Panc1 (cell line): ENCODE measurements at regions not wholly inside any gene's neighbourhood (a gene's known extent, or its start where the extent isn't known, plus 50 kb on each side); places are given as distances from the start of the nearest gene placed in this dataset.

ENCODE experiments used
- ATAC-seq: fragments of 200-7000 bp; cut with Tn5 transposase; 2 replicates; pipeline ENCODE4 v1.9.1; 2020; ENCODE audit warnings: mild to moderate bottlenecking, moderate library complexity
- BruUV-seq: library from RNA; stranded (reverse); fragments of 400-500 nt; replicated peaks from 2 replicates; lab custom pipeline; 2021; lab: Mats Ljungman, UMichigan
- CTCF ChIA-PET: fragments of 300-600 bp; sonication (Branson Sonifier 250); formaldehyde crosslinking; loops from one replicate; lab custom pipeline; 2022; ENCODE audit warnings: antibody characterized with exemption; lab: Charles Lee
- POLR2A ChIA-PET: fragments of 300-600 bp; sonication (Branson Sonifier 250); formaldehyde crosslinking; loops from one replicate; lab custom pipeline; 2022; ENCODE audit warnings: antibody characterized with exemption; lab: Charles Lee
- DNase-seq: peaks from one replicate; pipeline ENCODE4 v3.0.0-alpha.2; 2010; ENCODE audit warnings: low read depth, low spot score
- H3K27ac ChIP-seq: 2 replicates; pipeline ENCODE4 v1.5.1; 2011; ENCODE audit warnings: mild to moderate bottlenecking, low read length, inconsistent platforms
- H3K27me3 ChIP-seq: fragments of 200-500 bp; sonication (Bioruptor generic); 2 replicates; pipeline ENCODE4 v1.6.0; 2014; ENCODE audit warnings: low read length, inconsistent platforms; ENCODE audit not compliant: control insufficient read depth, insufficient read depth
- H3K36me3 ChIP-seq: fragments of 200-500 bp; sonication (Bioruptor generic); 2 replicates; pipeline ENCODE4 v1.5.1; 2014; ENCODE audit warnings: inconsistent platforms, mild to moderate bottlenecking, low read length, moderate library complexity; ENCODE audit not compliant: control insufficient read depth, insufficient read depth
- H3K4me1 ChIP-seq: 2 replicates; pipeline ENCODE4 v1.5.1; 2011; ENCODE audit warnings: inconsistent platforms, mild to moderate bottlenecking, low read length, moderate library complexity; ENCODE audit not compliant: control insufficient read depth, insufficient read depth
- H3K4me3 ChIP-seq, 2 experiments: 2 replicates each; pipeline ENCODE4 v1.5.1; 2011 to 2012; ENCODE audit warnings: low read depth in 2 of 2, low read length in 2 of 2, mild to moderate bottlenecking in 2 of 2, inconsistent platforms in 1 of 2, moderate library complexity in 1 of 2
- H3K9me3 ChIP-seq: fragments of 200-500 bp; sonication (Bioruptor generic); 2 replicates; pipeline ENCODE4 v1.5.1; 2014; ENCODE audit warnings: low read depth, mild to moderate bottlenecking, inconsistent platforms, low read length, moderate library complexity; ENCODE audit not compliant: control insufficient read depth, insufficient read depth
- POLR2AphosphoS5 ChIP-seq: IDR thresholded peaks from 2 replicates; pipeline ENCODE4 v1.6.1; 2012; ENCODE audit warnings: mild to moderate bottlenecking, low read depth, low read length, moderate library complexity
- SIN3A ChIP-seq: IDR thresholded peaks from 2 replicates; pipeline ENCODE4 v1.6.1; 2012; ENCODE audit warnings: low read depth, mild to moderate bottlenecking, low read length, moderate library complexity, borderline replicate concordance; ENCODE audit not compliant: insufficient read depth
- TCF7L2 ChIP-seq: IDR thresholded peaks from 2 replicates; pipeline ENCODE4 v1.6.1; 2011; ENCODE audit warnings: mild to moderate bottlenecking, low read depth, low read length, inconsistent platforms
- in situ Hi-C: cut with HindIII; loops from 2 replicates; pipeline ENCODE4 v1.10.0; 2016; ENCODE audit warnings: low sequenced_read_pairs, low pct_unique_long_range_greater_than_20kb
- intact Hi-C: fragments of 100-400 bp; cut with micrococcal nuclease; formaldehyde crosslinking; loops from one replicate; pipeline ENCODE4 v1.10.0; 2022; ENCODE audit not compliant: unreplicated experiment
- TF ChIP-seq, protein P1 (sequence below): fragments of 450-650 bp; IDR thresholded peaks from 2 replicates; pipeline ENCODE4 v1.5.1; 2017; ENCODE audit warnings: mild to moderate bottlenecking
- TF ChIP-seq, protein P2 (sequence below), 2 experiments: IDR thresholded peaks; 2 replicates each; pipeline ENCODE4 v1.6.1; 2011 to 2012; ENCODE audit warnings: low read depth in 2 of 2, control low read depth in 1 of 2, low read length in 1 of 2, mild to moderate bottlenecking in 1 of 2, moderate library complexity in 1 of 2; ENCODE audit not compliant: insufficient read depth in 1 of 2

- Histone ChIP-seq H3K4me3 (no peak overlapping the region), H3K4me1 (no peaks in the 10 kb centered on the region), H3K27me3 (no peaks in the 10 kb centered on the region), H3K27ac (no peak overlapping the region), H3K9me3 (no peaks in the 10 kb centered on the region), H3K36me3 (no peaks in the 10 kb centered on the region)
- ATAC-seq (no peak), DNase-seq (no peak)
- ChIA-PET CTCF (no interaction called here), POLR2A (no interaction called here)
- TF ChIP-seq, protein P1, sequence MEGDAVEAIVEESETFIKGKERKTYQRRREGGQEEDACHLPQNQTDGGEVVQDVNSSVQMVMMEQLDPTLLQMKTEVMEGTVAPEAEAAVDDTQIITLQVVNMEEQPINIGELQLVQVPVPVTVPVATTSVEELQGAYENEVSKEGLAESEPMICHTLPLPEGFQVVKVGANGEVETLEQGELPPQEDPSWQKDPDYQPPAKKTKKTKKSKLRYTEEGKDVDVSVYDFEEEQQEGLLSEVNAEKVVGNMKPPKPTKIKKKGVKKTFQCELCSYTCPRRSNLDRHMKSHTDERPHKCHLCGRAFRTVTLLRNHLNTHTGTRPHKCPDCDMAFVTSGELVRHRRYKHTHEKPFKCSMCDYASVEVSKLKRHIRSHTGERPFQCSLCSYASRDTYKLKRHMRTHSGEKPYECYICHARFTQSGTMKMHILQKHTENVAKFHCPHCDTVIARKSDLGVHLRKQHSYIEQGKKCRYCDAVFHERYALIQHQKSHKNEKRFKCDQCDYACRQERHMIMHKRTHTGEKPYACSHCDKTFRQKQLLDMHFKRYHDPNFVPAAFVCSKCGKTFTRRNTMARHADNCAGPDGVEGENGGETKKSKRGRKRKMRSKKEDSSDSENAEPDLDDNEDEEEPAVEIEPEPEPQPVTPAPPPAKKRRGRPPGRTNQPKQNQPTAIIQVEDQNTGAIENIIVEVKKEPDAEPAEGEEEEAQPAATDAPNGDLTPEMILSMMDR = no peak
- TF ChIP-seq POLR2AphosphoS5 (no peak), SIN3A (no peak), TCF7L2 (no peak)
- TF ChIP-seq, protein P2, sequence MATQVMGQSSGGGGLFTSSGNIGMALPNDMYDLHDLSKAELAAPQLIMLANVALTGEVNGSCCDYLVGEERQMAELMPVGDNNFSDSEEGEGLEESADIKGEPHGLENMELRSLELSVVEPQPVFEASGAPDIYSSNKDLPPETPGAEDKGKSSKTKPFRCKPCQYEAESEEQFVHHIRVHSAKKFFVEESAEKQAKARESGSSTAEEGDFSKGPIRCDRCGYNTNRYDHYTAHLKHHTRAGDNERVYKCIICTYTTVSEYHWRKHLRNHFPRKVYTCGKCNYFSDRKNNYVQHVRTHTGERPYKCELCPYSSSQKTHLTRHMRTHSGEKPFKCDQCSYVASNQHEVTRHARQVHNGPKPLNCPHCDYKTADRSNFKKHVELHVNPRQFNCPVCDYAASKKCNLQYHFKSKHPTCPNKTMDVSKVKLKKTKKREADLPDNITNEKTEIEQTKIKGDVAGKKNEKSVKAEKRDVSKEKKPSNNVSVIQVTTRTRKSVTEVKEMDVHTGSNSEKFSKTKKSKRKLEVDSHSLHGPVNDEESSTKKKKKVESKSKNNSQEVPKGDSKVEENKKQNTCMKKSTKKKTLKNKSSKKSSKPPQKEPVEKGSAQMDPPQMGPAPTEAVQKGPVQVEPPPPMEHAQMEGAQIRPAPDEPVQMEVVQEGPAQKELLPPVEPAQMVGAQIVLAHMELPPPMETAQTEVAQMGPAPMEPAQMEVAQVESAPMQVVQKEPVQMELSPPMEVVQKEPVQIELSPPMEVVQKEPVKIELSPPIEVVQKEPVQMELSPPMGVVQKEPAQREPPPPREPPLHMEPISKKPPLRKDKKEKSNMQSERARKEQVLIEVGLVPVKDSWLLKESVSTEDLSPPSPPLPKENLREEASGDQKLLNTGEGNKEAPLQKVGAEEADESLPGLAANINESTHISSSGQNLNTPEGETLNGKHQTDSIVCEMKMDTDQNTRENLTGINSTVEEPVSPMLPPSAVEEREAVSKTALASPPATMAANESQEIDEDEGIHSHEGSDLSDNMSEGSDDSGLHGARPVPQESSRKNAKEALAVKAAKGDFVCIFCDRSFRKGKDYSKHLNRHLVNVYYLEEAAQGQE (IDR thresholded peaks at IDR 0.05; ENCODE audit: insufficient read depth in 1 of 2, low read depth in 2 of 2, low read length in 1 of 2) = no peak
- BruUV-seq = no TSS peak
- intact Hi-C loops (no loop called here), in situ Hi-C loops (no loop called here)
Measured at GRCh38 chr18:43710135-43710534, 432.8 kb upstream of the SYT4 start.

DNA sequence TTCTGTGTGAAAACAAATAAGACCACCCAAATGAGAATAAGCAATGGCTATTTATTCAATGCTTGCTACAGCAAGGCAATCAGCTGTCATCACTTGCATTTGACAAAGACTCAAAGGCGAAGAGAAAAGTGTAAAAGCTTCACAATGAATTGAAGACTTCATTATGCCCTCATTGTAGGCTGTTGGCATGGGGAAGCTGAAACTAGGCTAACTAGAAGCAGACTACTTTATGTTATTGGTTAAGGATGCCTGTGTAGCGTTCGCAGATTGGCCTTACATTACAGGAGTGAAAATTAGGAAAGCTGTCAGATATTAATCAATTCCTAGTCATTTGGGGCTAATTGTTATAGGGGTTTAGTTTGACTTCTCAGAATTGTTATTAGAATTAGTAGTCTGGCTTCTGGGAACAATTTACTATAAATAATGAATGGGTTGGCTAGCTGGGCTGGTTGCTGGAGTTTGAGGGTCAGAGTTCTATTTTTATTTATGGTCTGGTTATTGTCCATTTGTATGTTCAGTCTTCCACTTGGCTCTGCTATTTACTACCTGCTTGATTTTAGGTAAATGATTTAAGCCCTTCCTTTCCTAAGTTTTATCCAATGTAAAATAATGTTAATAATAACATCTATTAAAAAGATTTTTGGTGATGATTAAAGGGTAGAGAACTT lies 437.2 kb upstream of the SYT4 start:
- Histone ChIP-seq H3K27ac (no peak overlapping the region), H3K4me1 (no peaks in the 10 kb centered on the region), H3K27me3 (no peaks in the 10 kb centered on the region), H3K36me3 (no peaks in the 10 kb centered on the region), H3K9me3 (no peaks in the 10 kb centered on the region), H3K4me3 (no peak overlapping the region)
- ATAC-seq = no peak
- intact Hi-C loops = no loop called here
- no peak for DNase-seq
- no TSS peak for BruUV-seq
- in situ Hi-C loops = no loop called here
- TF ChIP-seq, protein P2 (IDR thresholded peaks at IDR 0.05; ENCODE audit: insufficient read depth in 1 of 2, low read depth in 2 of 2, low read length in 1 of 2) = no peak
- TF ChIP-seq TCF7L2 (no peak), SIN3A (no peak), POLR2AphosphoS5 (no peak)
- TF ChIP-seq, protein P1 = no peak
- ChIA-PET CTCF (no interaction called here), POLR2A (no interaction called here)
